HEK293 (cell line): ENCODE measurements at regions not wholly inside any gene's neighbourhood (a gene's known extent, or its start where the extent isn't known, plus 50 kb on each side); places are given as distances from the start of the nearest gene placed in this dataset.

Experiments
- CTCF ChIA-PET: fragments of 350-600 bp; formaldehyde crosslinking; extraction: SDS; loops from one replicate; lab custom pipeline; 2021; ENCODE audit warnings: antibody characterized with exemption; lab: Yijun Ruan, JAX
- POLR2A ChIA-PET: fragments of 300-600 bp; formaldehyde crosslinking; extraction: SDS; loops from one replicate; lab custom pipeline; 2020; ENCODE audit warnings: antibody characterized with exemption, inconsistent platforms; lab: Yijun Ruan, JAX
- H3K27ac ChIP-seq: fragments of 200-500 bp; sonication (Bioruptor generic); 2 replicates; pipeline ENCODE4 v1.5.1; 2014; ENCODE audit warnings: low read depth, low read length, control low read depth, inconsistent platforms; ENCODE audit errors: extremely low read depth
- H3K36me3 ChIP-seq, 2 experiments: fragments of 200-500 bp in 1 of 2; sonication (Bioruptor generic) in 1 of 2; 1 replicate in 1 of 2; 2 replicates in 1 of 2; pipeline ENCODE4 v1.5.1; 2014 to 2017; ENCODE audit warnings: inconsistent platforms in 2 of 2, low read length in 2 of 2; ENCODE audit not compliant: control insufficient read depth in 2 of 2, insufficient read depth in 1 of 2
- H3K4me1 ChIP-seq: fragments of 200-500 bp; sonication (Bioruptor generic); 2 replicates; pipeline ENCODE4 v1.5.1; 2014; ENCODE audit warnings: mild to moderate bottlenecking, low read length, inconsistent platforms; ENCODE audit not compliant: control insufficient read depth, insufficient read depth
- H3K4me3 ChIP-seq: 2 replicates; pipeline ENCODE4 v1.5.1; 2011; ENCODE audit warnings: low read depth, mild to moderate bottlenecking, control low read depth, low read length, moderate library complexity
- H3K9me3 ChIP-seq: fragments of 200-500 bp; sonication (Bioruptor generic); 2 replicates; pipeline ENCODE4 v1.5.1; 2014; ENCODE audit warnings: low read depth, low read length, inconsistent platforms; ENCODE audit not compliant: control insufficient read depth, insufficient read depth
- BCL11A ChIP-seq: fragments of 450-650 bp; formaldehyde crosslinking; IDR thresholded peaks from 2 replicates; pipeline ENCODE4 v1.5.1; 2016; ENCODE audit warnings: low read depth, missing biosample characterization, missing genetic modification characterization
- ELK4 ChIP-seq: IDR thresholded peaks from 2 replicates; pipeline ENCODE4 v1.6.1; 2011; ENCODE audit warnings: mild to moderate bottlenecking, low read depth, low read length, borderline replicate concordance
- KLF7 ChIP-seq: fragments of 450-650 bp; formaldehyde crosslinking; IDR thresholded peaks from 2 replicates; pipeline ENCODE4 v1.5.1; 2016; ENCODE audit warnings: missing biosample characterization, missing genetic modification characterization, borderline replicate concordance
- REST ChIP-seq: fragments of 450-650 bp; formaldehyde crosslinking; IDR thresholded peaks from 2 replicates; pipeline ENCODE4 v1.5.1; 2016; ENCODE audit warnings: missing biosample characterization, missing genetic modification characterization
- SALL2 ChIP-seq: fragments of 450-650 bp; formaldehyde crosslinking; IDR thresholded peaks from 2 replicates; pipeline ENCODE4 v1.5.0; 2017; ENCODE audit warnings: missing biosample characterization, mild to moderate bottlenecking, missing genetic modification characterization, borderline replicate concordance
- ZBTB10 ChIP-seq: fragments of 450-650 bp; formaldehyde crosslinking; IDR thresholded peaks from 2 replicates; pipeline ENCODE4 v1.5.1; 2016; ENCODE audit warnings: missing biosample characterization, missing genetic modification characterization
- ZBTB17 ChIP-seq: fragments of 450-650 bp; formaldehyde crosslinking; IDR thresholded peaks from 2 replicates; pipeline ENCODE4 v1.5.1; 2016; ENCODE audit warnings: missing biosample characterization, missing genetic modification characterization
- ZBTB20 ChIP-seq: fragments of 450-650 bp; formaldehyde crosslinking; IDR thresholded peaks from 2 replicates; pipeline ENCODE4 v1.5.1; 2016; ENCODE audit warnings: missing biosample characterization, missing genetic modification characterization
- ZIC2 ChIP-seq: fragments of 450-650 bp; formaldehyde crosslinking; IDR thresholded peaks from 2 replicates; pipeline ENCODE4 v1.5.1; 2016; ENCODE audit warnings: missing biosample characterization, missing genetic modification characterization
- ZNF10 ChIP-seq: fragments of 450-650 bp; formaldehyde crosslinking; IDR thresholded peaks from 2 replicates; pipeline ENCODE4 v1.5.1; 2017; ENCODE audit warnings: missing biosample characterization, missing genetic modification characterization
- ZNF121 ChIP-seq: fragments of 450-650 bp; formaldehyde crosslinking; IDR thresholded peaks from 2 replicates; pipeline ENCODE4 v1.5.1; 2016; ENCODE audit warnings: missing biosample characterization, missing genetic modification characterization
- ZNF133 ChIP-seq: fragments of 450-650 bp; formaldehyde crosslinking; IDR thresholded peaks from 2 replicates; pipeline ENCODE4 v1.5.1; 2016; ENCODE audit warnings: missing biosample characterization, missing genetic modification characterization
- ZNF140 ChIP-seq: fragments of 450-650 bp; formaldehyde crosslinking; IDR thresholded peaks from 2 replicates; pipeline ENCODE4 v1.5.1; 2016; ENCODE audit warnings: missing biosample characterization, missing genetic modification characterization
- ZNF169 ChIP-seq: fragments of 450-650 bp; formaldehyde crosslinking; IDR thresholded peaks from 2 replicates; pipeline ENCODE4 v1.5.1; 2016; ENCODE audit warnings: missing biosample characterization, missing genetic modification characterization
- ZNF24 ChIP-seq: fragments of 450-650 bp; formaldehyde crosslinking; IDR thresholded peaks from 2 replicates; pipeline ENCODE4 v1.5.1; 2016; ENCODE audit warnings: missing biosample characterization, missing genetic modification characterization
- ZNF292 ChIP-seq: fragments of 450-650 bp; formaldehyde crosslinking; IDR thresholded peaks from 2 replicates; pipeline ENCODE4 v1.5.1; 2016; ENCODE audit warnings: low read depth, missing biosample characterization, missing genetic modification characterization, borderline replicate concordance
- ZNF311 ChIP-seq: fragments of 450-650 bp; formaldehyde crosslinking; IDR thresholded peaks from 2 replicates; pipeline ENCODE4 v1.5.1; 2017; ENCODE audit warnings: missing biosample characterization, missing genetic modification characterization, borderline replicate concordance
- ZNF350 ChIP-seq: fragments of 450-650 bp; formaldehyde crosslinking; IDR thresholded peaks from 2 replicates; pipeline ENCODE4 v1.5.0; 2017; ENCODE audit warnings: missing biosample characterization, mild to moderate bottlenecking, missing genetic modification characterization
- ZNF362 ChIP-seq: fragments of 450-650 bp; formaldehyde crosslinking; IDR thresholded peaks from 2 replicates; pipeline ENCODE4 v1.5.1; 2016; ENCODE audit warnings: missing biosample characterization, missing genetic modification characterization
- ZNF521 ChIP-seq: fragments of 450-650 bp; formaldehyde crosslinking; IDR thresholded peaks from 2 replicates; pipeline ENCODE4 v1.5.1; 2017; ENCODE audit warnings: missing biosample characterization, mild to moderate bottlenecking, missing genetic modification characterization
- ZNF561 ChIP-seq: fragments of 450-650 bp; IDR thresholded peaks from 2 replicates; pipeline ENCODE4 v1.5.1; 2018; ENCODE audit warnings: missing biosample characterization, missing genetic modification characterization, borderline replicate concordance
- ZNF585B ChIP-seq: fragments of 450-650 bp; formaldehyde crosslinking; IDR thresholded peaks from 2 replicates; pipeline ENCODE4 v1.5.1; 2016; ENCODE audit warnings: missing biosample characterization, missing genetic modification characterization
- ZNF610 ChIP-seq: fragments of 450-650 bp; formaldehyde crosslinking; IDR thresholded peaks from 2 replicates; pipeline ENCODE4 v1.5.1; 2016; ENCODE audit warnings: missing biosample characterization, missing genetic modification characterization, borderline replicate concordance
- ZNF664 ChIP-seq: fragments of 450-650 bp; formaldehyde crosslinking; IDR thresholded peaks from 2 replicates; pipeline ENCODE4 v1.5.1; 2016; ENCODE audit warnings: missing biosample characterization, missing genetic modification characterization
- ZNF785 ChIP-seq: fragments of 450-650 bp; formaldehyde crosslinking; IDR thresholded peaks from 2 replicates; pipeline ENCODE4 v1.5.1; 2016; ENCODE audit warnings: missing biosample characterization, missing genetic modification characterization
- ZSCAN30 ChIP-seq: fragments of 450-650 bp; IDR thresholded peaks from 2 replicates; pipeline ENCODE4 v1.5.1; 2018; ENCODE audit warnings: missing biosample characterization, mild to moderate bottlenecking, missing genetic modification characterization, moderate library complexity

GRCh38 chr10:43892062-43892770 is 243.5 kb upstream of the ZNF32 start (continued):
- TF ChIP-seq ZIC2 (tag by site-specific recombination): 0 out of 2 replicates have a peak, but pooled peaks have one; percentile 26

GRCh38 chr10:43891241-43891640 is 242.6 kb upstream of the ZNF32 start:
- Histone ChIP-seq H3K27ac (no peak overlapping the region), H3K9me3 (no peaks in the 10 kb centered on the region), H3K4me3 (no peak overlapping the region), H3K4me1 (no peaks in the 10 kb centered on the region), H3K36me3 (no peaks in the 10 kb centered on the region)
- POLR2A ChIA-PET: no interaction called here
- CTCF ChIA-PET: no interaction called here
- TF ChIP-seq ZNF121: no peak
- no peak for TF ChIP-seq ZNF24
- TF ChIP-seq ZNF362 (tag by site-specific recombination): no peak
- TF ChIP-seq ZNF10 (tag by site-specific recombination): no peak
- no peak for TF ChIP-seq ZNF350 (tag by site-specific recombination)
- no peak for TF ChIP-seq ZNF785 (tag by site-specific recombination)
- no peak for TF ChIP-seq ZNF664 (tag by site-specific recombination)
- no peak for TF ChIP-seq REST (tag by site-specific recombination)
- TF ChIP-seq KLF7 (tag by site-specific recombination): no peak
- no peak for TF ChIP-seq ZNF169 (tag by site-specific recombination)
- TF ChIP-seq ZNF585B: no peak
- TF ChIP-seq ZNF521 (tag by site-specific recombination): no peak
- no peak for TF ChIP-seq ZBTB10 (tag by site-specific recombination)
- TF ChIP-seq ZNF140 (tag by site-specific recombination): no peak

GRCh38 chr10:43890124-43890523 is 241.4 kb upstream of the ZNF32 start:
- ChIA-PET CTCF (interaction anchor here (0.6 to 0.8 kb wide), 2 partner anchors 13 to 201 kb away, joined by 3 to 4 read pairs; no protein-coding TSS in a partner anchor), POLR2A (no interaction called here)
- H3K4me1 ChIP-seq: no peaks in the 10 kb centered on the region
- H3K36me3 ChIP-seq: no peaks in the 10 kb centered on the region
- H3K27ac ChIP-seq: no peak overlapping the region
- H3K9me3 ChIP-seq: no peaks in the 10 kb centered on the region
- TF ChIP-seq ZNF292 (tag by site-specific recombination) (no peak), BCL11A (no peak), ZNF133 (tag by site-specific recombination) (no peak), ZSCAN30 (tag by site-specific recombination) (no peak), ZNF561 (tag by site-specific recombination) (no peak), ZNF521 (tag by site-specific recombination) (no peak), SALL2 (tag by site-specific recombination) (no peak), ZBTB20 (tag by site-specific recombination) (no peak), ZNF610 (no peak), ZNF311 (tag by site-specific recombination) (no peak), ZBTB17 (tag by site-specific recombination) (no peak), ELK4 (no peak)
- H3K4me3 ChIP-seq: no peak overlapping the region
